GM12878 (cell line): ENCODE measurements at regions not wholly inside any gene's neighbourhood (a gene's known extent, or its start where the extent isn't known, plus 50 kb on each side); places are given as distances from the start of the nearest gene placed in this dataset.

Experiments used
- CBX3 ChIP-seq: fragments of 200-600 bp; sonication (generic); IDR thresholded peaks from 2 replicates; pipeline ENCODE4 v1.6.1; 2016; ENCODE audit warnings: low read depth, borderline replicate concordance
- CBX5 ChIP-seq: sonication (generic); IDR thresholded peaks from 2 replicates; pipeline ENCODE4 v1.6.1; 2016; ENCODE audit warnings: low read depth, moderate library complexity, mild to moderate bottlenecking, inconsistent platforms
- ELK1 ChIP-seq: IDR thresholded peaks from 2 replicates; pipeline ENCODE4 v1.6.1; 2012; ENCODE audit warnings: low read depth, low read length, improper control_type of control experiment
- POLR2A ChIP-seq: IDR thresholded peaks from 2 replicates; pipeline ENCODE4 v1.6.1; 2011; ENCODE audit warnings: low read depth, mild to moderate bottlenecking, low read length
- POLR2AphosphoS5 ChIP-seq: IDR thresholded peaks from 2 replicates; pipeline ENCODE4 v1.6.1; 2011; ENCODE audit warnings: mild to moderate bottlenecking, low read length, inconsistent platforms
- YBX1 ChIP-seq: fragments of 450-650 bp; IDR thresholded peaks from 2 replicates; pipeline ENCODE4 v1.6.1; 2016; ENCODE audit warnings: antibody characterized with exemption
- YY1 ChIP-seq: IDR thresholded peaks from 2 replicates; pipeline ENCODE4 v1.6.1; 2011; ENCODE audit warnings: low read depth, mild to moderate bottlenecking, low read length
- TF ChIP-seq, protein P1 (sequence below), 3 experiments: IDR thresholded peaks in 2 of 3; conservative IDR thresholded peaks in 1 of 3; 2 replicates each; pipeline ENCODE4 v1.5.1; 2011; ENCODE audit warnings: low read depth in 3 of 3, low read length in 3 of 3, mild to moderate bottlenecking in 3 of 3, control low read depth in 2 of 3, moderate library complexity in 2 of 3, inconsistent platforms in 1 of 3, mixed read lengths in 1 of 3; ENCODE audit not compliant: control insufficient read depth in 2 of 3, insufficient read depth in 1 of 3; ENCODE audit errors: extremely low read depth in 1 of 3

GRCh38 chr4:114279066-114279465, 299.6 kb upstream of the ARSJ start:
- TF ChIP-seq CBX3 (no peak), YBX1 (no peak), POLR2AphosphoS5 (no peak), POLR2A (no peak), YY1 (no peak), CBX5 (no peak), ELK1 (no peak)
- TF ChIP-seq, protein P1, sequence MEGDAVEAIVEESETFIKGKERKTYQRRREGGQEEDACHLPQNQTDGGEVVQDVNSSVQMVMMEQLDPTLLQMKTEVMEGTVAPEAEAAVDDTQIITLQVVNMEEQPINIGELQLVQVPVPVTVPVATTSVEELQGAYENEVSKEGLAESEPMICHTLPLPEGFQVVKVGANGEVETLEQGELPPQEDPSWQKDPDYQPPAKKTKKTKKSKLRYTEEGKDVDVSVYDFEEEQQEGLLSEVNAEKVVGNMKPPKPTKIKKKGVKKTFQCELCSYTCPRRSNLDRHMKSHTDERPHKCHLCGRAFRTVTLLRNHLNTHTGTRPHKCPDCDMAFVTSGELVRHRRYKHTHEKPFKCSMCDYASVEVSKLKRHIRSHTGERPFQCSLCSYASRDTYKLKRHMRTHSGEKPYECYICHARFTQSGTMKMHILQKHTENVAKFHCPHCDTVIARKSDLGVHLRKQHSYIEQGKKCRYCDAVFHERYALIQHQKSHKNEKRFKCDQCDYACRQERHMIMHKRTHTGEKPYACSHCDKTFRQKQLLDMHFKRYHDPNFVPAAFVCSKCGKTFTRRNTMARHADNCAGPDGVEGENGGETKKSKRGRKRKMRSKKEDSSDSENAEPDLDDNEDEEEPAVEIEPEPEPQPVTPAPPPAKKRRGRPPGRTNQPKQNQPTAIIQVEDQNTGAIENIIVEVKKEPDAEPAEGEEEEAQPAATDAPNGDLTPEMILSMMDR (IDR thresholded peaks at IDR 0.05 in 2 of 3, conservative IDR thresholded peaks at IDR 0.05 in 1 of 3; ENCODE audit: control insufficient read depth in 2 of 3, extremely low read depth in 1 of 3, insufficient read depth in 1 of 3, low read depth in 3 of 3, low read length in 3 of 3), result no peak
